ENCODE measurements at regions not wholly inside any gene's neighbourhood (a gene's known extent, or its start where the extent isn't known, plus 50 kb on each side); places are given as distances from the start of the nearest gene placed in this dataset.

DNA sequence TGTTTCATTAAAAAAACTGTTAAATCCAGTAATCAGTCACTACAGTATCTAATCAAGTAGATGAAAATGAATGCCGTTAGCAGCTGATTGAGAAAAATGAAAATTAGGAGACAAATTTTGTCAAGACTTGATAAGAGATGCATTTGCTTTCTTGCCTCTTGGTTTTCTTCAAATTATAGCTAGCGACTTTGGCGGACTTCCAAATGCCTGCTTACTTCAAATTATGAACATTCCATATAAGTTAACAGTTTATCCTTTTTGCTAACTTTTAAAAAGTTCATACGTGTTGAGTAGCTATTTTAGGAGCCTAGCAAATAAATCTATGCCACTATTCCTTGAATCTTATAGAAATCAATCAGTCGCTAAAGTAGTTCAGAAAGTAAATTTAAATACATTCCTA lies 58.8 kb downstream of the PPP4R3C start:
- Histone ChIP-seq H3K27ac (no peak overlapping the region), H3K27me3 (peaks cover 0 to 6% of the 10 kb centered on the region in 2 donors), H3K4me1 (no peaks in the 10 kb centered on the region), H3K9me3 (no peaks in the 10 kb centered on the region), H3K4me3 (no peak overlapping the region), H3K36me3 (no peaks in the 10 kb centered on the region)
- intact Hi-C loops (cut with DNase I; ENCODE audit: low total_unique reads), result no loop called here
- DNase-seq (ENCODE audit: low spot score in 2 of 2), result no peak
- TF ChIP-seq POLR2AphosphoS5 (IDR thresholded peaks at IDR 0.05), result no peak
- TF ChIP-seq POLR2A (IDR thresholded peaks at IDR 0.05), result no peak

DNA sequence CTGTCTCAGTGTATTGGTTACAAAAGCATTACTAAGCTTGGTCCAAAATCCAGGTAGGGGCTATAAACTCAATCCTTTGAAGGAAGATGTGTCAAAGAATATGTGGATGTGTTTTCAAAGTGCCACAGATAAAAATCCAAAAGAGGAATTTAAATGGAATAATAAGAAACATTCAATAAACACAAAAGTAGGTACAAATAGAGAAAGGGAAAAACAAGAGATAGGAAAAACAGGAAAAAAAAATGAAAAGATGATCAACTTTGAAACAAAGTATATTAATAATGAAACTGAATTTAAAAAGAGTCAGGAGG lies 64.0 kb downstream of the PPP4R3C start:
- Histone ChIP-seq H3K27ac (no peak overlapping the region), H3K4me3 (no peak overlapping the region), H3K9me3 (no peaks in the 10 kb centered on the region), H3K27me3 (peaks cover 0 to 6% of the 10 kb centered on the region in 2 donors), H3K36me3 (no peaks in the 10 kb centered on the region), H3K4me1 (no peaks in the 10 kb centered on the region)
- DNase-seq (ENCODE audit: low spot score in 2 of 2), result no peak
- TF ChIP-seq POLR2A (IDR thresholded peaks at IDR 0.05) (no peak), POLR2AphosphoS5 (IDR thresholded peaks at IDR 0.05) (no peak)
- TF ChIP-seq, protein P1, sequence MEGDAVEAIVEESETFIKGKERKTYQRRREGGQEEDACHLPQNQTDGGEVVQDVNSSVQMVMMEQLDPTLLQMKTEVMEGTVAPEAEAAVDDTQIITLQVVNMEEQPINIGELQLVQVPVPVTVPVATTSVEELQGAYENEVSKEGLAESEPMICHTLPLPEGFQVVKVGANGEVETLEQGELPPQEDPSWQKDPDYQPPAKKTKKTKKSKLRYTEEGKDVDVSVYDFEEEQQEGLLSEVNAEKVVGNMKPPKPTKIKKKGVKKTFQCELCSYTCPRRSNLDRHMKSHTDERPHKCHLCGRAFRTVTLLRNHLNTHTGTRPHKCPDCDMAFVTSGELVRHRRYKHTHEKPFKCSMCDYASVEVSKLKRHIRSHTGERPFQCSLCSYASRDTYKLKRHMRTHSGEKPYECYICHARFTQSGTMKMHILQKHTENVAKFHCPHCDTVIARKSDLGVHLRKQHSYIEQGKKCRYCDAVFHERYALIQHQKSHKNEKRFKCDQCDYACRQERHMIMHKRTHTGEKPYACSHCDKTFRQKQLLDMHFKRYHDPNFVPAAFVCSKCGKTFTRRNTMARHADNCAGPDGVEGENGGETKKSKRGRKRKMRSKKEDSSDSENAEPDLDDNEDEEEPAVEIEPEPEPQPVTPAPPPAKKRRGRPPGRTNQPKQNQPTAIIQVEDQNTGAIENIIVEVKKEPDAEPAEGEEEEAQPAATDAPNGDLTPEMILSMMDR (IDR thresholded peaks at IDR 0.05), result no peak
- intact Hi-C loops (cut with DNase I; ENCODE audit: low total_unique reads), result no loop called here

DNA sequence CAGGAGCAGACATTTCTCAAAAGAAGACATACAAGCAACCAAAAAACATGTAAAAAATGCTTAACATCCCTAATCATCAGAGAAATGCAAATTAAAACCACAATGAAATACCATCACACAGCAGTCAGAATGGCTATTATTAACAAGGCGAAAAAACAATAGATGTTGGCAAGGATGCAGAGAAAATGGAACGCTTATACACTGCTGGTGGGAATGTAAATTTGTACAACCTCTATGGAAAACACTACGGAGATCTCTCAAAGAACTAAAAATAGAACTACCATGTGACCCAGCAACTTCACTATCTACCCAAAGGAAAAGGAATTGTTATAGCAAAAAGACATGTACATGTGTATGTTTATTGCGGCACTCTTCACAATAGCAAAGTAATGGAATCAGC lies 71.5 kb downstream of the PPP4R3C start:
- Histone ChIP-seq H3K27me3 (peaks cover 0 to 6% of the 10 kb centered on the region in 2 donors), H3K9me3 (no peaks in the 10 kb centered on the region), H3K27ac (no peak overlapping the region), H3K4me1 (no peaks in the 10 kb centered on the region), H3K4me3 (no peak overlapping the region), H3K36me3 (no peaks in the 10 kb centered on the region)
- DNase-seq (ENCODE audit: low spot score in 2 of 2), result no peak
- no peak for TF ChIP-seq POLR2AphosphoS5 (IDR thresholded peaks at IDR 0.05)
- TF ChIP-seq POLR2A (IDR thresholded peaks at IDR 0.05), result no peak
- TF ChIP-seq, protein P1 (IDR thresholded peaks at IDR 0.05), result no peak
- intact Hi-C loops (cut with DNase I; ENCODE audit: low total_unique reads), result no loop called here

DNA sequence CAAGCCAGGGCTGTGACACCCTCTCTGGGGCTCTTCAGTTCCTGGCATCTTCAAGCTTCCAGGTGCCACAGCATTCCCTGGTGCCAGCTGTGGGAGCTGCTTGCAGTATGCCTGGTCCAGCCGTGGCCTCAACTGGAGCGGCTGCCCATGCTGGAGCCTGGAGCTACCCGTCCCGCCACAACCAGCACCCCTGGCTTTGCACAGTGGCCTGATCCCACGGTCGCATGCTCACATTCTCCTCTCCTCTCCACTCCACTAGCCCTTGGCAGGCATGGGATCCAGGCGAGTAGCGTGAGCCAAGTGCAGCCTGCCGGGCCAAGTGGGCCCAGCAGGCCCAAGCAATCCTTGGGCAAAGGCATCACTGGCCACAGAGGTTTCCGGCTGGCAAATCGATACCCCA lies 81.7 kb downstream of the PPP4R3C start:
- no peak for TF ChIP-seq POLR2AphosphoS5 (IDR thresholded peaks at IDR 0.05)
- TF ChIP-seq, protein P1 (IDR thresholded peaks at IDR 0.05), result no peak
- no peak for TF ChIP-seq POLR2A (IDR thresholded peaks at IDR 0.05)

DNA sequence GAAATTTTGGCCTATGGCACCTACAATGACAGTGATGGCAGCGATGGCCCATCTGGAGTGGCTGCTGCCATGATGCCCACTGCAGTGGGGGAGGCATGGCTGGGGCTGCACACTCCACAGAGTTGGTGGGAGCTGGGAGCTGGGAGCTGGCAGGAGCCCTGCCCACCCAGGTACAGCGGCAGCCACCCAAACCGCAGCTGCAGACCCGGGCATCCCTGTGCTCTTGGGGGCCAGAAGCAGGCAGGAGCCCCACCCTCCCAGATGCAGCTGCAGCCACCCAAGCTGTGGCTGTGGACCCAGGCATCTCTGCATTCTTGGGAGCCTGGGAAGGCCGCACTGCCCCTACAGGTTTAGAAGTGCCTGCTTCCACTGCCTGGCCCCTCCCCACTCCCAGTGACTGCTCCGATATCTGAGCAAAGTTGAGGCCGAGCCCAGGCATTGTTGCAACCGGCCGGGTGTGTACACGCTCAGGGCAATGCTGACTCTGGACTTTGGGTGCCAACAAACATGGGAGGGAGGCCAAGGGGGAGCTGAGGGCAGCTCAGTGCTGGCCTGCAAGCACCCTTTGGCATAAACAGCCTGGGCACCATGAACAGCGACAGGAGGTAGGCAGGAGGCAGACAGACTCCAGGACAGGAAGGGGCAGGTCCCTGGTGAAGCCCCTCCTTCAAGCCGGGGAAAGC lies 82.8 kb downstream of the PPP4R3C start:
- TF ChIP-seq POLR2AphosphoS5 (IDR thresholded peaks at IDR 0.05) (no peak), POLR2A (IDR thresholded peaks at IDR 0.05) (no peak)
- TF ChIP-seq, protein P1 (IDR thresholded peaks at IDR 0.05), result no peak
- H3K27ac ChIP-seq, result no peak overlapping the region
- H3K27me3 ChIP-seq, result peaks cover 0 to 13% of the 10 kb centered on the region in 2 donors
- no peak overlapping the region for H3K4me3 ChIP-seq
- intact Hi-C loops (cut with DNase I; ENCODE audit: low total_unique reads), result no loop called here
- H3K9me3 ChIP-seq, result no peaks in the 10 kb centered on the region
- no peaks in the 10 kb centered on the region for H3K4me1 ChIP-seq
- no peaks in the 10 kb centered on the region for H3K36me3 ChIP-seq
- DNase-seq (ENCODE audit: low spot score in 2 of 2), result no peak

More for the DNA sequence above, 81.7 kb downstream of the PPP4R3C start:
- Histone ChIP-seq H3K27ac (no peak overlapping the region), H3K27me3 (peaks cover 0 to 13% of the 10 kb centered on the region in 2 donors), H3K9me3 (no peaks in the 10 kb centered on the region), H3K4me1 (no peaks in the 10 kb centered on the region), H3K36me3 (no peaks in the 10 kb centered on the region), H3K4me3 (no peak overlapping the region)
- DNase-seq (ENCODE audit: low spot score in 2 of 2), result no peak
- intact Hi-C loops (cut with DNase I; ENCODE audit: low total_unique reads), result no loop called here
